Activated B cell treated with CpG ODN at 0.5 μM for 24 hours (primary cell): ENCODE measurements at regions not wholly inside any gene's neighbourhood (a gene's known extent, or its start where the extent isn't known, plus 50 kb on each side); places are given as distances from the start of the nearest gene placed in this dataset.
"Not testable (repeated sequence)": the region's sequence is repeated elsewhere in the genome, so short reads cannot be mapped to it uniquely, and the experiment has no call there.

Source experiments
- ATAC-seq: fragments of 200-7000 bp; cut with Tn5 transposase; one replicate; pipeline ENCODE4 v1.10.0; 2021; ENCODE audit warnings: low read depth, mild to moderate bottlenecking, moderate library complexity
- CTCF ChIA-PET: fragments of 350-600 bp; sonication (Branson Sonifier 250); formaldehyde crosslinking; loops from one replicate; lab custom pipeline; 2021; ENCODE audit warnings: antibody characterized with exemption; lab: Charles Lee
- POLR2A ChIA-PET: fragments of 350-600 bp; sonication (Branson Sonifier 250); formaldehyde crosslinking; loops from one replicate; lab custom pipeline; 2021; ENCODE audit warnings: antibody characterized with exemption; lab: Charles Lee
- DNase-seq: peaks from one replicate; pipeline ENCODE4 v3.0.0; 2022
- H3K27ac Mint-ChIP-seq: one replicate; pipeline ENCODE4 v1.8.0; 2020; ENCODE audit warnings: mixed read lengths
- H3K27me3 Mint-ChIP-seq: one replicate; pipeline ENCODE4 v1.8.0; 2021; ENCODE audit warnings: mixed read lengths
- H3K36me3 Mint-ChIP-seq: one replicate; pipeline ENCODE4 v1.8.0; 2021; ENCODE audit warnings: low read depth, mixed read lengths
- H3K4me1 Mint-ChIP-seq: one replicate; pipeline ENCODE4 v1.8.0; 2021; ENCODE audit warnings: mixed read lengths
- H3K4me3 Mint-ChIP-seq: one replicate; pipeline ENCODE4 v1.8.0; 2020; ENCODE audit warnings: mild to moderate bottlenecking, mixed read lengths
- H3K9me3 Mint-ChIP-seq: one replicate; pipeline ENCODE4 v1.8.0; 2020; ENCODE audit warnings: mixed read lengths
- CTCF ChIP-seq: fragments of 200-600 bp; IDR thresholded peaks from one replicate; pipeline ENCODE4 v1.8.0; 2022; ENCODE audit warnings: antibody characterized with exemption, mild to moderate bottlenecking
- intact Hi-C: fragments of 100-400 bp; cut with micrococcal nuclease; formaldehyde crosslinking; loops from one replicate; pipeline ENCODE4 v1.15.1; 2024

GRCh38 chr2:234251326-234252271 is 201.1 kb downstream of the SPP2 start:
- no peak overlapping the region for H3K4me3 Mint-ChIP-seq
- H3K27ac Mint-ChIP-seq = no peak overlapping the region
- H3K4me1 Mint-ChIP-seq = no peaks in the 10 kb centered on the region
- H3K27me3 Mint-ChIP-seq = peaks cover 31% of the 10 kb centered on the region
- ChIA-PET POLR2A (no interaction called here), CTCF (no interaction called here)
- intact Hi-C loops = no loop called here
- no peaks in the 10 kb centered on the region for H3K36me3 Mint-ChIP-seq
- DNase-seq (no peak), ATAC-seq (no peak)
- H3K9me3 Mint-ChIP-seq = no peaks in the 10 kb centered on the region
- TF ChIP-seq CTCF = no peak

GRCh38 chr2:234250926-234251325 is 200.4 kb downstream of the SPP2 start:
- TF ChIP-seq CTCF = no peak
- Mint-ChIP-seq H3K27me3 (peaks cover 26% of the 10 kb centered on the region), H3K36me3 (no peaks in the 10 kb centered on the region), H3K4me3 (no peak overlapping the region), H3K27ac (no peak overlapping the region), H3K4me1 (no peaks in the 10 kb centered on the region), H3K9me3 (no peaks in the 10 kb centered on the region)
- DNase-seq (no peak), ATAC-seq (no peak)
- ChIA-PET POLR2A (no interaction called here), CTCF (no interaction called here)
- intact Hi-C loops = no loop called here

- POLR2A ChIA-PET = no interaction called here
- Mint-ChIP-seq H3K27me3 (peaks cover 24% of the 10 kb centered on the region), H3K4me3 (no peak overlapping the region), H3K27ac (no peak overlapping the region), H3K36me3 (no peaks in the 10 kb centered on the region), H3K9me3 (no peaks in the 10 kb centered on the region), H3K4me1 (no peaks in the 10 kb centered on the region)
- ATAC-seq = no peak
- no peak for DNase-seq
- CTCF ChIA-PET = no interaction called here
- intact Hi-C loops = no loop called here
- TF ChIP-seq CTCF = no peak
Measured at GRCh38 chr2:234249873-234250272, 199.4 kb downstream of the SPP2 start.

- POLR2A ChIA-PET = no interaction called here
- H3K36me3 Mint-ChIP-seq = no peaks in the 10 kb centered on the region
- no peaks in the 10 kb centered on the region for H3K4me1 Mint-ChIP-seq
- intact Hi-C loops = no loop called here
- DNase-seq = no peak
- no peak overlapping the region for H3K27ac Mint-ChIP-seq
- H3K4me3 Mint-ChIP-seq = no peak overlapping the region
- no peaks in the 10 kb centered on the region for H3K9me3 Mint-ChIP-seq
- CTCF ChIA-PET = no interaction called here
- peaks cover 27% of the 10 kb centered on the region for H3K27me3 Mint-ChIP-seq
- TF ChIP-seq CTCF = no peak
- ATAC-seq = no peak
Measured at GRCh38 chr2:234249034-234249735, 198.7 kb downstream of the SPP2 start.

GRCh38 chr2:234248213-234248710 is 197.8 kb downstream of the SPP2 start:
- H3K36me3 Mint-ChIP-seq, POLR2A ChIA-PET, DNase-seq, H3K27ac Mint-ChIP-seq, CTCF ChIA-PET, intact Hi-C loops, H3K4me3 Mint-ChIP-seq, ATAC-seq, H3K4me1 Mint-ChIP-seq, H3K9me3 Mint-ChIP-seq: not testable (repeated sequence)
- peaks cover 28% of the 10 kb centered on the region for H3K27me3 Mint-ChIP-seq
